ENCODE measurements at regions not wholly inside any gene's neighbourhood (a gene's known extent, or its start where the extent isn't known, plus 50 kb on each side); places are given as distances from the start of the nearest gene placed in this dataset.
"Not testable (repeated sequence)": the region's sequence is repeated elsewhere in the genome, so short reads cannot be mapped to it uniquely, and the experiment has no call there.

DNA sequence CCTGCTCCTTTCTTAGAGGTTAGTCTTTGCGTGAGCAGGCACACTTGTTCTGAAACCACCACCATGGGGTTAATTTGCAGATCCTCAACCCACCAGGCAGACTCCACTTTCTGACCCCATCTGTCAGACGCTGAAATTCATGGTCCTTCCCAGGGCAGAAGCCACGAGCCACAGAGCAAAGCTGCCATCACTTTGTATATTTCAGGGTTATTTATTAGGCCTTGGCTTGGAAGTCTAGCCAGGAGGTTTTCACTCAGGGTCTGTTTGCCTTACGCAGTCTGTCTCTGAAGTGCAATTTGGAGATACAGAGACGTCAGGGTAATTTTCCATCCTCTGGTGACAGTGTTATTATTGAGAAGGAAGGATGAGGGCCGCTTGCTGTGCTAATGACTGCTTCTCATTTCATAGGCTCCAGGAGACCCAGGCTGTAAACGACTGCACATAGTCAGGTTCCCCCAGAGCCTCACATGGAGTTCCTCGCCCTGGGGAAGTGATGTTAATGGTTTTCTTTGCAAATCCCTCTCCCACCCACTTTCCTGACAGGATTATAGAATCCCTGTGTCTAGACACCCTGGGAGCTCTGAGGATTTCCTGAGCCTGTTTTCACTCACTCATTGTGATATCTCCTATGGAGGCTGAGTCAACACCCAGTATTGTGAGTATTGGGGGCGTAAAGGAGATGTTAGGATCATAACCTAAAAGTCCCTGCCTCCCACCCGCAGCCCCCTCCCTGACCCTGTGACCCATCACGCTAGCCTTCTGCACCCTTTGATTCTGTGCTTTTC, 269.0 kb downstream of the ABCC12 start:
- in situ Hi-C loops (cut with MboI; ENCODE audit: low pct_unique_long_range_greater_than_20kb, low sequenced_read_pairs): no loop called here
- no peak for DNase-seq

GRCh38 chr16:47886139-47886538, 269.7 kb downstream of the ABCC12 start:
- in situ Hi-C loops (cut with MboI; ENCODE audit: low pct_unique_long_range_greater_than_20kb, low sequenced_read_pairs): no loop called here
- no peak for DNase-seq

DNA sequence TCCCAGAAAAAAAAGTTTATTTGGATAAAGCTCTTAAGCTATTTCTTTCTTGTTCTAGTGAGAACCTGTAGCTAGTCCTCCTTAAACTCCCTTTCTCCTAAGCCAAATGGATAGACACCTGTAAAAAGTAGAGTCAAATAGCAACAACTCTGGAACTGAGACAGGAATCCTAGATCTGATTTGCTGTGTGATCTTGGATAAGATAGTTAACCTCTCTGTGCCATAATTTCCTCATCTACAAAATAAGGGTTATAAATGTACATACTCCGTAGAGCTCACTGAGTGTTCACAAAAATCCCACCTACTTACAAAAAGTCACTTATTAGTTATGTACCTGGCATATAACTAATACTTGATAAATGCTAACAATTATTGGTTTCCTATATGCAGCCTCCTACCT, 270.3 kb downstream of the ABCC12 start:
- in situ Hi-C loops (cut with MboI; ENCODE audit: low pct_unique_long_range_greater_than_20kb, low sequenced_read_pairs): no loop called here
- DNase-seq: no peak

DNA sequence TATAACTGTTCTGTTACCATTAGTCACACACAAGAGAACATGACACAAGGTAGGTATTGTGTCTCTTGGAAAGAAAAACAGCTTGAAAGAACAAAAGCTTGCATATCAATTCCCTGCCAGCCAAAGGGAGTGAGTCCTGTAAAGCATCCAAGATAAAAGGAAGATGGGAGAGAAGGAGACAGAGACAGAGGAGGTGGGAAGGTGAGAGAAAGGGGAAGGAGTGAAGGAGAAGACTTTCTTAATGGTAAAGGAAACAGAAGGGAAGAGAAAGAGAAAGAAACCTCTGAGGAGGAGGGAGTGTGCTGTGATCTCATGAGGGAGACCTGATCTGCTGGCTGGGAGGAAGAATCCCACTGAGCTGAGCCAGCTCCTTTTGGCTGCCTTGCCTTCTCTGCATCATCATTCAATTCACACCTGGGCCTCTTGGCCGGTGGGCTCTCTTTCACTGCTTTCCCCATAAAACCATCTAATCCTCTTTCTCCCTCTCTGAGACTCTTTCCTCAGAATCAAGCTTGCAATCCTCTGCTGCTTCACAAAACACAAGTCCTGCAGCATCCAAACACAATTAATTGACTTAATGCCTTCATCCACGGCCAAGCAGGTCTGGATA, 271.6 kb downstream of the ABCC12 start:
- DNase-seq: no peak
- in situ Hi-C loops (cut with MboI; ENCODE audit: low pct_unique_long_range_greater_than_20kb, low sequenced_read_pairs): no loop called here

- in situ Hi-C loops (cut with MboI; ENCODE audit: low pct_unique_long_range_greater_than_20kb, low sequenced_read_pairs): no loop called here
These were observed 274.2 kb downstream of the ABCC12 start for GRCh38 chr16:47881574-47881973.

DNA sequence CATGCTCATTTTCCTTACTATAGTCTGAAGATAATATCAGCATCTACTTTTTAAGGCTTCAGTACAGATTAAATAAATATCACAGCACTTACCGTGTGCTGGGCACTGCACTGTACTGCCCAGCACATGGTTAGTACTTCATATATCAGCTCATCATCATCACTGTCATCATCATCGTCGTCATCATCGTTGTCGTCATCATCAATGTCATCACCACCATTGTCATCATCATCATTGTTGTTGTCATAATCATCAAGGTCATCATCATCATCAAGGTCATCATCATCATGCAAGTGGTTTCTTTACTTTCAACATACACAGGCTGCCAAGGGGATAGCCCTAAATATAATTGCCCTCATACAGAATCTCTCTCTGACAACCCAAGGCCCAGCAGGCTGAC, 275.1 kb downstream of the ABCC12 start:
- in situ Hi-C loops (cut with MboI; ENCODE audit: low pct_unique_long_range_greater_than_20kb, low sequenced_read_pairs): no loop called here
- no peak for DNase-seq

More at GRCh38 chr16:47881574-47881973, 274.2 kb downstream of the ABCC12 start:
- DNase-seq: no peak

DNA sequence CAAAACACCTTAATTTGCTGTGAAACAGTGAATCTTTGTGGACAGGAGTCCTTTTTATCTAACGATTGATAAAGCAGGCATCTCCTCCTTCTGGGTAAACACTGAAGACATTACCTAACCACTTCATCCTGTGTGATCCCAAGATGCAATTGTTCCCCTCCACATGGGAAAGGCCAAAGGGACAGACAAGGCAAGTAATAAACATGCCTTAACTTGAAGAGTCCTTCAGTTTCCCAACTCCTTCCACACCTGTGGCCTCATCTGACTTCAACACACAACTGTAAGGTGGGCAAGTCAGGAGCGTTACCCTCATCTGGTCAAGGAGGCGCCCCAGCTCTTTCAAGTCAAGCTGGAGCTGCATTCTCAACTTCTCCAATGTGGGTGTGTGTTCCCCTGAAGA, 278.6 kb downstream of the ABCC12 start:
- in situ Hi-C loops (cut with MboI; ENCODE audit: low pct_unique_long_range_greater_than_20kb, low sequenced_read_pairs): no loop called here
- no peak for DNase-seq

- no peak for DNase-seq
- in situ Hi-C loops (cut with MboI; ENCODE audit: low pct_unique_long_range_greater_than_20kb, low sequenced_read_pairs): no loop called here
These were observed 279.3 kb downstream of the ABCC12 start for GRCh38 chr16:47876511-47876910.

- in situ Hi-C loops (cut with MboI; ENCODE audit: low pct_unique_long_range_greater_than_20kb, low sequenced_read_pairs): no loop called here
- DNase-seq: no peak
These were observed 282.4 kb downstream of the ABCC12 start for GRCh38 chr16:47873434-47873833.

GRCh38 chr16:47872225-47872624, 283.6 kb downstream of the ABCC12 start:
- no peak for DNase-seq
- in situ Hi-C loops (cut with MboI; ENCODE audit: low pct_unique_long_range_greater_than_20kb, low sequenced_read_pairs): no loop called here

- DNase-seq: no peak
- in situ Hi-C loops (cut with MboI; ENCODE audit: low pct_unique_long_range_greater_than_20kb, low sequenced_read_pairs): no loop called here
These were observed 289.4 kb downstream of the ABCC12 start for GRCh38 chr16:47866423-47866822.

DNA sequence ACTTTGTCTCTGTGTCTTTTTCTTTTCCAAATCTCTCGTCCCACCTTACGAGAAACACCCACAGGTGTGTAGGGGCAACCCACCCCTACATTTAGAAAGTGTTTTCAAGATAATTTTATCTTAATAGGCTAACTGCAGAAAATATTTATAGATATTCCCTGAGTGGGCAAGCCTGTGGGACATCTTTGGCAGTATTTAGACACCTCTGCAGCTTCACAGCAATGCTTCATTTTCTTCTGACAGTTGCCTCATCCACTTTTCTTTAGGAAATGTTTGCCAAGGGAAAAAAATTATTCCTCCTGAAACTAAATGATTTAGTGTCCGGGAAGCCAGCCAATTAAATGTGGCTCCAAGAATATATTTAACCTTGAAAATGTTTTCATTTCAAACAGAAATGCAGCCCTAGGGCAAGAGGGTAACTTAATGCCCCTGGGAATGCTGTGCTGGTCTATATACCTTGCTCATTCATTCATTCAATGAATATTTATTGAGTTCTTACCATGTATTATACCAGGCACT, 290.4 kb downstream of the ABCC12 start:
- in situ Hi-C loops (cut with MboI; ENCODE audit: low pct_unique_long_range_greater_than_20kb, low sequenced_read_pairs): no loop called here
- DNase-seq: no peak

- DNase-seq; in situ Hi-C loops (cut with MboI; ENCODE audit: low pct_unique_long_range_greater_than_20kb, low sequenced_read_pairs): not testable (repeated sequence)
These were observed 291.5 kb downstream of the ABCC12 start for GRCh38 chr16:47864262-47864661.

DNA sequence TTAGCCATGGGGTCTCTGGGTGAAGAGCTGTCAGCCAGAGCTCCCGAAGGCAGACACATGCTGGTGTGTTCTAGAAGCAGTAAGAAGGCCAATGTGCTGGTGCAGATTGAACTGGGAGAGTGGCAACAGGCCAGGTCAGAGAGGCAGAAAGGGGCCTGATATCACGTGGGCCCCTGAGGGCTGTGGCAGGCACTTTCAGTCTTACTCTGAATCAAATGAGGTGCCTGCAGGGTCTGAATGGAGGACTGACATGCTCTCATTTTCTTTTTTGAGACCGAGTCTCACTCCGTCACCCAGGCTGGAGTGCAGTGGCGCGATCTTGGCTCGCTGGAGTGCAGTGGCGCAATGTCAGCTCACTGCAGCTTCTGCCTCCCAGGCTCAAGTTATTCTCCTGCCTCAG, 293.8 kb downstream of the ABCC12 start:
- in situ Hi-C loops (cut with MboI; ENCODE audit: low pct_unique_long_range_greater_than_20kb, low sequenced_read_pairs): no loop called here
- no peak for DNase-seq

- DNase-seq: no peak
- in situ Hi-C loops (cut with MboI; ENCODE audit: low pct_unique_long_range_greater_than_20kb, low sequenced_read_pairs): no loop called here
These were observed 297.3 kb downstream of the ABCC12 start for GRCh38 chr16:47858333-47858982.

DNA sequence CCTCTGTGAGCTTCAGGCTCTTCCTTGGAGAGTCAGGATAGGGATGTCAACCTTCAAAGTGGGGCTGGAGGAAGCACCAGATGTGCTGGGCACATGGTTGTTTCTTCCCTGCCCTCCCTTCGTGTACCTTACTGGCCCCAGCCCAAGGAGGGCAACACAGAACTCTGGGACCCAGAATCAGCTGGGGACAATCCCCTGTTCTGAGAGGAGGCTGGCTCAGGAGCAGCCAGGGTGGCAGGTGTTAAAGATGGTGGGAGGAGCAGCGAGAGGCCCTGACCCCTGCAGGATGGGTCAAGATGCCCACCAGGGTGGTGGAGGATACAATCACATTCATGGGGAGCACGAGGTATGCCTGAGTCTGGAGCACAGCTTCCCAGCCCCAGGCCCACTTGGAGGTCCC, 300.4 kb downstream of the ABCC12 start:
- no peak for DNase-seq

GRCh38 chr16:47854737-47855136, 301.1 kb downstream of the ABCC12 start:
- in situ Hi-C loops (cut with MboI; ENCODE audit: low pct_unique_long_range_greater_than_20kb, low sequenced_read_pairs): no loop called here
- no peak for DNase-seq

More for the DNA sequence above, 300.4 kb downstream of the ABCC12 start:
- in situ Hi-C loops (cut with MboI; ENCODE audit: low pct_unique_long_range_greater_than_20kb, low sequenced_read_pairs): no loop called here

DNA sequence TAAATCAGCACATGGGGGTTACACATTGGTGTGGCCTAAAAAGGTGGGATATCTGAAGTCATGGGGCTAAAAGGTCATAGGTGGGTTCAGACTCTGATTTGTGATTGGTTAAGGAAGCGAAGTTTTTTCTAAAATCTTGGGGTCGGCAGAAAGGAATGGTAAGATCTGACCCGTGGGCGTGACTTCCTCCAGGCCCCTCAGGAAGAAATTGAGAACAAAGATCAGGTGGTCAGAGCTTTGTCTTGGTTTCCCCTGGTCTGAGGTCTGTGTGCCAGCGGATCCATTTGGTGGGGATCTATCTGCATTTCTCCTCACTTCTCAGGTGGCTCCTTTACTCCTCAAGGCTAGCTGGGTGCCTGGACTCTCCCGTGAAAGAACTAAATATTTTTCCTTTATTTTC, 302.8 kb downstream of the ABCC12 start:
- in situ Hi-C loops (cut with MboI; ENCODE audit: low pct_unique_long_range_greater_than_20kb, low sequenced_read_pairs): no loop called here
- DNase-seq: no peak

GRCh38 chr16:47851146-47851545, 304.6 kb downstream of the ABCC12 start:
- no peak for DNase-seq
- in situ Hi-C loops (cut with MboI; ENCODE audit: low pct_unique_long_range_greater_than_20kb, low sequenced_read_pairs): no loop called here

DNA sequence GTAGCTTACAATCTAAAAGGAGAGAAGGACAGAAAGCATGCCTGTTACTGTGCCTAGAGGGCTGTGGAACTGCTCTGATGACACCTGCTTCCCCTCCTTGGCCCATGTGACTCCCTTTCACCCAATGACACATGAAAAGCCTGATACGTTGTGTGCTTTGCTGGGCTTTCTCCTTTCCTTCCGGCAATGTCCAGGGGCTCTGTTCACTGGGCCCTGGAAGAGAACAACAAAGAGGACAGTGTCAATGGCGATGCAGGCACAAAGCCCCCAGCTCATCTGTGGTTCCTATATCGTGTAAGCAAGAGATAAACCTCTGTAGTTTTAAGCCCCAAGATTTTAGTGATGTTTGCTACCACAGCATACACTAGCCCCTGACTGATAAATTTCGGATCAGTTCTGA, 306.1 kb downstream of the ABCC12 start:
- DNase-seq: no peak
- in situ Hi-C loops (cut with MboI; ENCODE audit: low pct_unique_long_range_greater_than_20kb, low sequenced_read_pairs): no loop called here
